ENCODE measurements at regions not wholly inside any gene's neighbourhood (a gene's known extent, or its start where the extent isn't known, plus 50 kb on each side); places are given as distances from the start of the nearest gene placed in this dataset.
A peak's percentile ranks its signal among the peaks of the same experiment; 100 is the strongest.

DNA sequence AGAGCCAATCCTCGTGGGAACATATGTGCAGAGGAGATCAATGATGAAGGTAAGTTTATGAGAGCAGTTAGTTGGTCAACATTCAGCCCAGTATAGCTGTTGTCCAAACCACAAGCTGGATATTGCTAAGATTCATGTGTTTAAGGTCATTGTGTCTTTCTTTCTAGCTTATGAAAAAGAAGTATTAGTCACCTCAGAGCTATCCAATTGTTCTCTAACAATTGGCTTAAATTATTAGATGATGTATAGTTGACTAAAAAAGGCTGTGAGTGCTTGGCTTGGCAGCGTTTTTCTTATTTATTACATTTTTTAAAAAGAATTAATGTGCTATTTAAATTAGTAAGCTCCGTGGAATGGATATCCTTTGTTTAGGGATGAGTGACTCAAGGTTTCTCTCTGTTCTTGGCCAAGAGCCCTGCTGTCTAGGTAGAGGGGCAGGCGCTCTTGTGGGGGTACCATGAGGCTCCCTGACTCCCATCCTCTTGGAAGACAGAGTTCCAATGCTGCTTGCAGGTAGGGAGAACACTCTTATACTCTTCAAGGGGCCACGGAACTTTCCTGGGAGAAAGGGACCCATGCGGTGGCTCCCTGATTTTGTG is 487.4 kb downstream of the IRX1 start:
- no peak for ATAC-seq (ENCODE audit: low FRiP score in 2 of 2)
- no peak for DNase-seq
- Histone ChIP-seq H3K4me3 (no peak overlapping the region), H3K4me1 (no peaks in the 10 kb centered on the region), H3K9me3 (no peaks in the 10 kb centered on the region), H3K36me3 (no peaks in the 10 kb centered on the region), H3K27me3 (no peaks in the 10 kb centered on the region), H3K27ac (no peak overlapping the region)
- TF ChIP-seq POLR2AphosphoS5 (IDR thresholded peaks at IDR 0.05) (no peak), POLR2A (IDR thresholded peaks at IDR 0.05) (no peak), EP300 (IDR thresholded peaks at IDR 0.05) (no peak), CTCF (IDR thresholded peaks at IDR 0.05) (no peak)
- 76 to 78% methylated on average over 6 of the region's 6 CpGs for WGBS, 2 donors

GRCh38 chr5:4083591-4084337 is 488.1 kb downstream of the IRX1 start:
- H3K27me3 ChIP-seq: no peaks in the 10 kb centered on the region
- TF ChIP-seq CTCF (IDR thresholded peaks at IDR 0.05): no peak
- TF ChIP-seq POLR2A (IDR thresholded peaks at IDR 0.05): no peak
- no peak for TF ChIP-seq EP300 (IDR thresholded peaks at IDR 0.05)
- TF ChIP-seq POLR2AphosphoS5 (IDR thresholded peaks at IDR 0.05): no peak
- ATAC-seq (ENCODE audit: low FRiP score in 2 of 2): peak in 1 of 2 donors; percentile 13
- no peaks in the 10 kb centered on the region for H3K4me1 ChIP-seq
- WGBS, 2 donors: 81 to 85% methylated on average over 12 to 13 of the region's 13 CpGs
- H3K4me3 ChIP-seq: no peak overlapping the region
- no peaks in the 10 kb centered on the region for H3K36me3 ChIP-seq
- DNase-seq: no peak
- H3K27ac ChIP-seq: no peak overlapping the region
- no peaks in the 10 kb centered on the region for H3K9me3 ChIP-seq

GRCh38 chr5:4086081-4086480 is 490.4 kb downstream of the IRX1 start:
- H3K36me3 ChIP-seq: no peaks in the 10 kb centered on the region
- no peak for DNase-seq
- no peak overlapping the region for H3K4me3 ChIP-seq
- TF ChIP-seq CTCF (IDR thresholded peaks at IDR 0.05): no peak
- no peak for TF ChIP-seq POLR2AphosphoS5 (IDR thresholded peaks at IDR 0.05)
- TF ChIP-seq POLR2A (IDR thresholded peaks at IDR 0.05): no peak
- no peak for TF ChIP-seq EP300 (IDR thresholded peaks at IDR 0.05)
- no peak overlapping the region for H3K27ac ChIP-seq
- H3K27me3 ChIP-seq: no peaks in the 10 kb centered on the region
- 83 to 86% methylated on average over 4 of the region's 4 CpGs for WGBS, 2 donors
- ATAC-seq (ENCODE audit: low FRiP score in 2 of 2): no peak
- no peaks in the 10 kb centered on the region for H3K9me3 ChIP-seq
- no peaks in the 10 kb centered on the region for H3K4me1 ChIP-seq

DNA sequence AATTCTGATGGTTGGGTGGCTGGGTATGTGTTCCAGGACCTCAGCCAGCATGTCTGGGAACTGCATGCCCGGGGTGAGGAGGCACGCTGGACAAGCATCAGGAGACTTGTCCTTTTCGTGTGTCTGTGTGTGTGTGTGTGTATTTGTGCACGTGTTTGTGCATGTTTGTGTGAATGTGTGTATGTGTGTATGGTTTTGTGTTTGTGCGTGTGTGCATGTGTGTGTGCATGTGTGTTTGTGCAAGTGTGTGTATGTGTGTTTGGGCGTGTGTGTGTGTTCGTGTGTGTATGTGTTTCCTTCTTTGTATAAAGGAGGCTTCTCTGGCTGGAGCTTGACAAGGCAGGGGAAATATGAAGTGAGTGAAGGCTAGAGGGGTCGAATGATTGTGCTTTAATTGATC is 491.5 kb downstream of the IRX1 start:
- 74% methylated on average over 8 of the region's 8 CpGs for WGBS, 2 donors
- Histone ChIP-seq H3K36me3 (no peaks in the 10 kb centered on the region), H3K27me3 (no peaks in the 10 kb centered on the region), H3K27ac (no peak overlapping the region), H3K4me1 (no peaks in the 10 kb centered on the region), H3K4me3 (no peak overlapping the region), H3K9me3 (no peaks in the 10 kb centered on the region)
- DNase-seq: no peak
- TF ChIP-seq POLR2AphosphoS5 (IDR thresholded peaks at IDR 0.05) (no peak), CTCF (IDR thresholded peaks at IDR 0.05) (no peak), EP300 (IDR thresholded peaks at IDR 0.05) (no peak), POLR2A (IDR thresholded peaks at IDR 0.05) (no peak)
- no peak for ATAC-seq (ENCODE audit: low FRiP score in 2 of 2)

DNA sequence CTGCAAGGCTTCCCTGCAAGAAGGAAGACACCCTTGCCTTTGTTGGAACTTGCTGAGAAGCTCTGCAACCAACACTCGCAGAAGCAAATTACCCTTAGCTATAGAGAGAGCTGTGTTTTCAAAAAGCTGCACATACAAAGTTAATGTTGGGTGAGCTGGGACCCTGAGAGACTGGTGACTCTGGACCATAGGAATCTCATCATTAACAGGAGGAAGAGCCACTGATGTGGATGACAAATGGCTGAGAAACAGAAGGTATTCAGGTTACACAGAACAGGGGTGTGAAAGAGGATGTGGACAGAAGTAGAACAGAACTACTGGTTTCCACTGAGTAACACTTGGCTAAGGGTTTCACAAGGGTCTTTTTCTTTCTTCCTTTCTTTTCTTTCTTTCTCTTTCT is 493.5 kb downstream of the IRX1 start:
- H3K36me3 ChIP-seq: no peaks in the 10 kb centered on the region
- WGBS, 2 donors: 56 to 85% methylated on average over 1 of the region's 1 CpG
- no peak for DNase-seq
- H3K9me3 ChIP-seq: no peaks in the 10 kb centered on the region
- H3K4me1 ChIP-seq: no peaks in the 10 kb centered on the region
- no peak for TF ChIP-seq CTCF (IDR thresholded peaks at IDR 0.05)
- no peak for TF ChIP-seq EP300 (IDR thresholded peaks at IDR 0.05)
- TF ChIP-seq POLR2A (IDR thresholded peaks at IDR 0.05): no peak
- no peak for TF ChIP-seq POLR2AphosphoS5 (IDR thresholded peaks at IDR 0.05)
- H3K27ac ChIP-seq: no peak overlapping the region
- no peaks in the 10 kb centered on the region for H3K27me3 ChIP-seq
- no peak for ATAC-seq (ENCODE audit: low FRiP score in 2 of 2)
- no peak overlapping the region for H3K4me3 ChIP-seq
